Neural cell (in vitro differentiated cells): ENCODE measurements at regions not wholly inside any gene's neighbourhood (a gene's known extent, or its start where the extent isn't known, plus 50 kb on each side); places are given as distances from the start of the nearest gene placed in this dataset.

ENCODE experiments used
- EP300 ChIP-seq: fragments of 450-650 bp; conservative IDR thresholded peaks from 2 replicates; pipeline ENCODE4 v1.6.1; 2014; ENCODE audit warnings: antibody characterized with exemption, mild to moderate bottlenecking, moderate library complexity; ENCODE audit not compliant: poor library complexity, severe bottlenecking
- EZH2 ChIP-seq: fragments of 200-600, 300-800 bp; shearing (Covaris generic), sonication (generic); IDR thresholded peaks from 2 replicates; pipeline ENCODE4 v1.6.1; 2014; ENCODE audit warnings: antibody characterized with exemption, low read length, borderline replicate concordance, mild to moderate bottlenecking; ENCODE audit not compliant: insufficient read depth, poor library complexity, severe bottlenecking
- RAD21 ChIP-seq: fragments of 450-650 bp; conservative IDR thresholded peaks from 2 replicates; pipeline ENCODE4 v1.6.1; 2014; ENCODE audit warnings: antibody characterized with exemption, mild to moderate bottlenecking, moderate library complexity
- SMC3 ChIP-seq: fragments of 450-650 bp; conservative IDR thresholded peaks from 2 replicates; pipeline ENCODE4 v1.6.1; 2014; ENCODE audit warnings: antibody characterized with exemption, mild to moderate bottlenecking, moderate library complexity; ENCODE audit not compliant: poor library complexity
- TAF1 ChIP-seq: IDR thresholded peaks from 2 replicates; pipeline ENCODE4 v1.6.1; 2012; ENCODE audit warnings: low read depth
- TF ChIP-seq, protein P1 (sequence below): fragments of 450-650 bp; IDR thresholded peaks from 2 replicates; pipeline ENCODE4 v1.5.1; 2014; ENCODE audit warnings: antibody characterized with exemption, mild to moderate bottlenecking, moderate library complexity; ENCODE audit not compliant: poor library complexity, severe bottlenecking
- TF ChIP-seq, protein P2 (sequence below): IDR thresholded peaks from 2 replicates; pipeline ENCODE4 v1.6.1; 2012; ENCODE audit warnings: borderline replicate concordance

DNA sequence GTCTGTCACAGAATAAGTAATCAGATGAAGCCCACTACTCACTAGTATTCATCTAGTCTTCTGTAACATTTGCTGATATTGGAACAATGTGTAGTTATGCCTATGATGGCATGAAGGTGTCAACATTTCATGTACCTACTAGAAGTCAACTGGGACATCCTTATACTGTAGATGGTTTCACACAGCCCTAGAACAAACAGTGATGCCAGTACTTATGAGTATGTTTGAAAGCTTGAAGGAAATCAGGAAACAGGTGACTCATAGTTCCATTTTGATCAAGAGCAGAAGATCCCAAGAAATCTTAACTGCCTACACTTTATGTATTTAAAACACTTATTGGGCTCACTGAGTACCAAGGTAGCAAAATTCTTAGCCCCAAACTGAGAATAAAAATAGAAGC lies 1519.6 kb downstream of the REEP3 start:
- TF ChIP-seq RAD21 (no peak), TAF1 (no peak), EP300 (no peak), SMC3 (no peak), EZH2 (no peak)
- TF ChIP-seq, protein P1, sequence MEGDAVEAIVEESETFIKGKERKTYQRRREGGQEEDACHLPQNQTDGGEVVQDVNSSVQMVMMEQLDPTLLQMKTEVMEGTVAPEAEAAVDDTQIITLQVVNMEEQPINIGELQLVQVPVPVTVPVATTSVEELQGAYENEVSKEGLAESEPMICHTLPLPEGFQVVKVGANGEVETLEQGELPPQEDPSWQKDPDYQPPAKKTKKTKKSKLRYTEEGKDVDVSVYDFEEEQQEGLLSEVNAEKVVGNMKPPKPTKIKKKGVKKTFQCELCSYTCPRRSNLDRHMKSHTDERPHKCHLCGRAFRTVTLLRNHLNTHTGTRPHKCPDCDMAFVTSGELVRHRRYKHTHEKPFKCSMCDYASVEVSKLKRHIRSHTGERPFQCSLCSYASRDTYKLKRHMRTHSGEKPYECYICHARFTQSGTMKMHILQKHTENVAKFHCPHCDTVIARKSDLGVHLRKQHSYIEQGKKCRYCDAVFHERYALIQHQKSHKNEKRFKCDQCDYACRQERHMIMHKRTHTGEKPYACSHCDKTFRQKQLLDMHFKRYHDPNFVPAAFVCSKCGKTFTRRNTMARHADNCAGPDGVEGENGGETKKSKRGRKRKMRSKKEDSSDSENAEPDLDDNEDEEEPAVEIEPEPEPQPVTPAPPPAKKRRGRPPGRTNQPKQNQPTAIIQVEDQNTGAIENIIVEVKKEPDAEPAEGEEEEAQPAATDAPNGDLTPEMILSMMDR, result no peak
- TF ChIP-seq, protein P2, sequence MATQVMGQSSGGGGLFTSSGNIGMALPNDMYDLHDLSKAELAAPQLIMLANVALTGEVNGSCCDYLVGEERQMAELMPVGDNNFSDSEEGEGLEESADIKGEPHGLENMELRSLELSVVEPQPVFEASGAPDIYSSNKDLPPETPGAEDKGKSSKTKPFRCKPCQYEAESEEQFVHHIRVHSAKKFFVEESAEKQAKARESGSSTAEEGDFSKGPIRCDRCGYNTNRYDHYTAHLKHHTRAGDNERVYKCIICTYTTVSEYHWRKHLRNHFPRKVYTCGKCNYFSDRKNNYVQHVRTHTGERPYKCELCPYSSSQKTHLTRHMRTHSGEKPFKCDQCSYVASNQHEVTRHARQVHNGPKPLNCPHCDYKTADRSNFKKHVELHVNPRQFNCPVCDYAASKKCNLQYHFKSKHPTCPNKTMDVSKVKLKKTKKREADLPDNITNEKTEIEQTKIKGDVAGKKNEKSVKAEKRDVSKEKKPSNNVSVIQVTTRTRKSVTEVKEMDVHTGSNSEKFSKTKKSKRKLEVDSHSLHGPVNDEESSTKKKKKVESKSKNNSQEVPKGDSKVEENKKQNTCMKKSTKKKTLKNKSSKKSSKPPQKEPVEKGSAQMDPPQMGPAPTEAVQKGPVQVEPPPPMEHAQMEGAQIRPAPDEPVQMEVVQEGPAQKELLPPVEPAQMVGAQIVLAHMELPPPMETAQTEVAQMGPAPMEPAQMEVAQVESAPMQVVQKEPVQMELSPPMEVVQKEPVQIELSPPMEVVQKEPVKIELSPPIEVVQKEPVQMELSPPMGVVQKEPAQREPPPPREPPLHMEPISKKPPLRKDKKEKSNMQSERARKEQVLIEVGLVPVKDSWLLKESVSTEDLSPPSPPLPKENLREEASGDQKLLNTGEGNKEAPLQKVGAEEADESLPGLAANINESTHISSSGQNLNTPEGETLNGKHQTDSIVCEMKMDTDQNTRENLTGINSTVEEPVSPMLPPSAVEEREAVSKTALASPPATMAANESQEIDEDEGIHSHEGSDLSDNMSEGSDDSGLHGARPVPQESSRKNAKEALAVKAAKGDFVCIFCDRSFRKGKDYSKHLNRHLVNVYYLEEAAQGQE, result no peak
